Upper lobe of right lung (tissue), 1 donor: ENCODE measurements at regions not wholly inside any gene's neighbourhood (a gene's known extent, or its start where the extent isn't known, plus 50 kb on each side); places are given as distances from the start of the nearest gene placed in this dataset.

Experiments
- ATAC-seq: fragments of 200-7000 bp; cut with Tn5 transposase; one replicate; pipeline ENCODE4 v1.9.1; 2020; ENCODE audit warnings: mild to moderate bottlenecking, moderate library complexity
- DNase-seq: peaks from one replicate; pipeline ENCODE4 v3.0.0-alpha.2; 2020
- H3K27ac ChIP-seq: fragments of 200-600 bp; one replicate; pipeline ENCODE4 v1.8.0; 2022
- H3K27me3 ChIP-seq: fragments of 200-600 bp; one replicate; pipeline ENCODE4 v1.8.0; 2022; ENCODE audit warnings: mild to moderate bottlenecking
- H3K36me3 ChIP-seq: fragments of 200-600 bp; one replicate; pipeline ENCODE4 v1.8.0; 2022
- H3K4me1 ChIP-seq: fragments of 200-600 bp; one replicate; pipeline ENCODE4 v1.8.0; 2022
- H3K4me3 ChIP-seq: fragments of 200-600 bp; one replicate; pipeline ENCODE4 v1.8.0; 2022; ENCODE audit warnings: mild to moderate bottlenecking
- H3K9me3 ChIP-seq: fragments of 200-600 bp; one replicate; pipeline ENCODE4 v1.8.0; 2022
- CTCF ChIP-seq: fragments of 200-600 bp; IDR thresholded peaks from one replicate; pipeline ENCODE4 v1.8.0; 2022; ENCODE audit warnings: antibody characterized with exemption
- intact Hi-C: fragments of 100-400 bp; cut with DNase I; formaldehyde crosslinking; loops from one replicate; pipeline ENCODE4 v1.11.0; 2022
- donor health status: DM: no; HTN: yes; CAD: no; lungs with severe emphysema.

DNA sequence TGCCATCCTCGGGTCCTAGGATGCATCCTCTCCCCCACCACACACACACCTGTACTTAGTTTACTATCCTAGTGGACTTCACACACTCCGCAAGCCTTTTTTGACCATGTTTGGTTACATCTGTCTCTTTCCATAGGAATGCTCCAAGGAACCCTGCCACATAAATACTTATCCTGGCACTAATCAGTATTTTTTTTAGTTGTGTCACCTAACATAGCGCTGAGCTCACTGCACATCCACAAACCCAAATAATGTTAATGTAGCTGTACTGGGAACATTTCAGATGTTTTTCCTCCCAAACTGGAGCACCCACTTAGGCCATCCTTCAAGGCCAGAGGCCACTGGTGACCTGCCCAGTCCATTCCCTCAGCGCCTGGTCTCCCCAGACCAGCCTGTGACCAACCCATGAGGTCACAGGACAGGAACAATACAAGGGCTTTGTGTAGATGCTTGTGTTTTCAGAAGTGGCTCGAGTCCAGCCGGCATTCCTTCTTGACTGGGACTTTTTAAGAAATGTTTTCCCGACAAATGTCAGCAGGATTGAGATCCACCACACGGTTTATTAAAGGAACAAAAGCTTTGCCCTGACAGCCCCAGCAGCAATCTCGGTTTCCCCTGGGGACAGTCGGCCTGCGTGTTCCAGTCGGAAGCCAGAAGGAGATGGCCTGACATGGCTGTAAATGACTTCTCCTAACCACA is 181.4 kb downstream of the JCAD start:
- H3K36me3 ChIP-seq: no peaks in the 10 kb centered on the region
- no peak overlapping the region for H3K4me3 ChIP-seq
- H3K27me3 ChIP-seq: no peaks in the 10 kb centered on the region
- H3K4me1 ChIP-seq: peaks cover 10% of the 10 kb centered on the region
- H3K9me3 ChIP-seq: no peaks in the 10 kb centered on the region
- H3K27ac ChIP-seq: no peak overlapping the region
- intact Hi-C loops: no loop called here
- ATAC-seq (no peak), DNase-seq (no peak)
- TF ChIP-seq CTCF: no peak

GRCh38 chr10:29876008-29876555 is 183.3 kb downstream of the JCAD start:
- intact Hi-C loops: no loop called here
- H3K27ac ChIP-seq: no peak overlapping the region
- no peaks in the 10 kb centered on the region for H3K36me3 ChIP-seq
- ATAC-seq: no peak
- no peak for DNase-seq
- H3K4me3 ChIP-seq: no peak overlapping the region
- TF ChIP-seq CTCF: no peak
- H3K9me3 ChIP-seq: no peaks in the 10 kb centered on the region
- H3K4me1 ChIP-seq: peaks cover 5% of the 10 kb centered on the region
- no peaks in the 10 kb centered on the region for H3K27me3 ChIP-seq

DNA sequence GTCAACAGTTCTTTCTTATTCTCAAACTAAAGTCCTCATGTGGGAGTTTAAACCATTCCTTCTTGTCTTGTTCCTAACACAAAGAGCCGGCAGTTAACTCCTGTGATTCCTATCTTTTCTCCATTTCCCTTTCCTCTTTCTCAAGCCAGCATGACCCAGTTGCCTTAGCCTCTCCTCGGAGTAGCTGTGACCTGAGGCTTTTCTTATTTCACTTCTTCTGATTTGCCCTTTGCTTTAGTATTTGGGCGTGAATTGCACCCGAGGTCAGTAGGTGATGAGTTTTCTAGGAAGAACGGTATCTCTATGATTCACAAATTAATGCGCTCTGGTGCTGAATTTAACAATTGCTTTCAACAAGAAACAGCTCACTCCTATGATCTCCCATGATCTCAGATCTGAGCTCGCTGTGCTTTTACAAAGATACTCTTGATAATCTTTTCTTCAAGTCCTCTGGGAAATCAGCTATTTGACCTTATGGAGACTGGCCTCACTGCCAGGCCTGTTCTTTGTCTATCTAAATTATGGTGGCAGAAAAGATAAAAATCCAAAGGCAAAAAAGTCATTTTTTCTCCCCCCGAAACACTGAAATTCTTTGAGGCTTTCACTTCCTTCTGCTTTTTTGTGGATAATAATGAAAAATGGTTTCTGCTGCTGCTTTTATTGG is 184.6 kb downstream of the JCAD start:
- no peak for TF ChIP-seq CTCF
- DNase-seq (no peak), ATAC-seq (no peak)
- Histone ChIP-seq H3K27me3 (no peaks in the 10 kb centered on the region), H3K4me1 (peaks cover 5% of the 10 kb centered on the region), H3K27ac (no peak overlapping the region), H3K4me3 (no peak overlapping the region), H3K36me3 (no peaks in the 10 kb centered on the region), H3K9me3 (no peaks in the 10 kb centered on the region)
- intact Hi-C loops: no loop called here

DNA sequence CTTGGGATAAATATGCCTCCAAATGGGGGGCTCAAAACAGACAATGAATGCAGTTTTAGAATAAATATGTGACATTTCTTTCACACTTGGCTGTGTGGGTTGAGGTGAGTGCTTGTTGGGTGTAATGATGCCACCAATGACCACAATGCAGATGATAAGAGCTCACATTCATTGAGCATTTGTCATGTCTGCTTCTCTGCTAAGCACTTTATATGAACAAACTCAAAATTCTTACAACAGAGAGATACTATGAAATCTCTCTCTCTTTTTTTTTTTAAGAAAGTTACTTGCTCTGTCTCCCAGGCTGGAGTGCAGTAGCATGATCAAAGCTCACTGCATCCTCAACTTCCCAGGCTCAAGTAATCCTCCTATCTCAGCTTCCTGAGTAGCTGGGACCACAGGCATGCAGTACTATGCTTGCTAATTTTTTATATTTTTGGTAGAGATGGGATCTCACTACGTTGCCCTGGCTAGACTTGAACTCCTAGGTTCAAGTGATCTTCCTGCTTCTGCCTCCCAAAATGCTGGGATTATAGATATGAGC is 185.4 kb downstream of the JCAD start:
- intact Hi-C loops: no loop called here
- H3K27ac ChIP-seq: no peak overlapping the region

DNA sequence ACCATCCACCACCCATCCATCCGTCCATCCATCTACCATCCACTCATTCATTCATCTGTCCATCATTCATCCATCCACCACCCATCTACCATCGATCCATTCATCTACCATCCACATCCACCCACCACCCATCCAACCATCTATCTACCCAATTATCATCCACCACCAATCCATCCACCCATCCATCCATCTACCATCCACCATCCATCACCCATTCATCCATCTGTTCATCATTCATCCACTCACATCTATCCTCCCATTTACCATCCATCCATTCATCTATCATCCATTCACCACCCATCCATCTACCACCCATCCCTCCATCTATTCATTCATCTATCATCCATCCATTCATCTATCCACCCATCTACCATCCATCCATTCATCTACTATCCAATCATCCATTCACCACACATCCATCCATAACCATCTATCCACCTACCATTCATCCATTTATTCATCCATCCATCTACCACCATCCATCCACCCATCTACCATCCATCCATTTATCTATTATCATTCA is 188.8 kb downstream of the JCAD start:
- Histone ChIP-seq H3K4me3 (no peak overlapping the region), H3K27me3 (no peaks in the 10 kb centered on the region), H3K36me3 (no peaks in the 10 kb centered on the region), H3K9me3 (no peaks in the 10 kb centered on the region), H3K4me1 (peaks cover 5% of the 10 kb centered on the region), H3K27ac (no peak overlapping the region)
- DNase-seq (no peak), ATAC-seq (no peak)
- no peak for TF ChIP-seq CTCF
- intact Hi-C loops: no loop called here

More for the DNA sequence above, 185.4 kb downstream of the JCAD start:
- no peak for ATAC-seq
- DNase-seq: no peak
- no peak for TF ChIP-seq CTCF
- H3K4me1 ChIP-seq: peaks cover 5% of the 10 kb centered on the region
- no peaks in the 10 kb centered on the region for H3K9me3 ChIP-seq
- no peaks in the 10 kb centered on the region for H3K36me3 ChIP-seq
- no peaks in the 10 kb centered on the region for H3K27me3 ChIP-seq
- no peak overlapping the region for H3K4me3 ChIP-seq
